ENCODE measurements at regions not wholly inside any gene's neighbourhood (a gene's known extent, or its start where the extent isn't known, plus 50 kb on each side); places are given as distances from the start of the nearest gene placed in this dataset.
"Not testable (repeated sequence)": the region's sequence is repeated elsewhere in the genome, so short reads cannot be mapped to it uniquely, and the experiment has no call there.

DNA sequence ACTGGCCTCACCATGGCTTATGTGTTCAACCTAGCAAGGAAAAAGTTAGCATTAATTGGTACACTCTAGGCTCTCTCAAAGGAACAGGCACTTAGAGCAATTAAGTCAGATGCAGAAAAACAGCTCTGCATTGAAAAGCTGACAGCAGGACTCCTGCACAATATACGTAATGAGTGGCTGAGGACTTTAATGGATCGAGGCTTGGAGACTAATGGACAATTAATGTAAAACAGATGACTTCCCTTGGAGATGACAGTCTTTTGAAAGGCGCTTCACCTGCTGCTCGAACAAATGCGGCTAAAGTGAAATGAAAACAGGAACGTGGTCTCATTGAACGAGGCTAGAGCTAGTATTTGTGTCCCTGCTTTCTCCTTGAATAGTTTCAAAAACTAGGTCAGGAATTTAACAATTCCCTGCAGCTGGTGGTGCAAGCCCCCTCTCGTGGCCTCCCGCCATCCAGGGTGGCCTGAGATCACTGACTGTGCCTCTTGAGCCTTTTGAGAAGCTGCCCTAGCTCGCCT, 137.1 kb downstream of the ELOVL4 start:
- DNase-seq, result peak in 18 of 56 donors; percentile 2 to 56 (median 10)

DNA sequence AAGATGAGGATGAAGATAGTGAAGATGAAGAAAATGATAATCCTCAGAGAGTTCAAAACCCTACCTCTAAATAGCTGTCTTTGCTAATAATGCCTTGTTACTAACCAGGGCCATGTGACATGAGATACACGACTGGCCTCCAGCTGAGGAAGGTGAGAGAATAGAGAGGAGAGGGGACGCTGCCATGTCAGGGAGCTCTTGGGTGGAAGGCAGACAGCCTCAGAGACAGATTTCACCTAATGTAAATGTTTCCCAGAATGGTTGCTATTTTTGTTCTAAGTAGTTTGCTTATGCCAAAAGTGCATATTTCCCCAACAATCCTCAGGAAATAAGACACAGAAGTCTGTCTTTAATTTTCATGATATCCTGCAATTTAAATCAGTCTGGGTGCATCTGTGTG, 138.4 kb downstream of the ELOVL4 start:
- DNase-seq, result no peak

DNA sequence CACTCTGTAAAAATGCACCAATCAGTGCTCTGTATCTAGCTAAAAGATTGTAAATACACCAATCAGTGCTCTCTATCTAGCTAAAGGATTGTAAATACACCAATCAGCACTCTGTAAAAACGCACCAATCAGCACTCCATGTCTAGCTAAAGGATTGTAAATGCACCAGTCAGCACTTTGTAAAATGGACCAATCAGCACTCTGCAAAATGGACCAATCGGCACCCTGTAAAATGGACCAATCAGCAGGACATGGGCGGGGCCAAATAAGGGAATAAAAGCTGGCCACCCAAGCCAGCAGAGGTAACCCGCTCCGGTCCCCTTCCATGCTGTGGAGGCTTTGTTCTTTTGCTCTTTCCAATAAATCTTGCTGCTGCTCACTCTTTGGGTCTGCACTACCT, 140.7 kb downstream of the ELOVL4 start:
- DNase-seq, result not testable (repeated sequence)

DNA sequence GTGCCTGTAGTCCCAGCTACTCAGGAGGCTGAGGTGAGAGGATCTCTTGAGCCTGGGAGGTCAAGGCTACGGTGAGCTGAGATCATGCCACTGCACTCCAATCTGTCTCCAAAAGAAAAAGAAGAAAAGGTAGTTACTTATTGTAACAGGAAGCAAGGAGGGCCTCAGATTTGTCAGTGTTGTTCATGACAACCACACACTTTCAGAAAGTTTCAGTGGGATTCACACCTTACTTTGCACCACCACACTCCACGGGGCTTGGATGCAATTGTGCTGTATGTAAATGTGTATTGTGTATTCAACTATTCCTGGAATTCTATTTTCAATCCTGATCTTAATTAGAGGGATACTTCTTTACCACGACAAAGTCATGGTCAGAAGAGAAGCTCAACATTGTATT, 142.6 kb downstream of the ELOVL4 start:
- DNase-seq, result no peak

DNA sequence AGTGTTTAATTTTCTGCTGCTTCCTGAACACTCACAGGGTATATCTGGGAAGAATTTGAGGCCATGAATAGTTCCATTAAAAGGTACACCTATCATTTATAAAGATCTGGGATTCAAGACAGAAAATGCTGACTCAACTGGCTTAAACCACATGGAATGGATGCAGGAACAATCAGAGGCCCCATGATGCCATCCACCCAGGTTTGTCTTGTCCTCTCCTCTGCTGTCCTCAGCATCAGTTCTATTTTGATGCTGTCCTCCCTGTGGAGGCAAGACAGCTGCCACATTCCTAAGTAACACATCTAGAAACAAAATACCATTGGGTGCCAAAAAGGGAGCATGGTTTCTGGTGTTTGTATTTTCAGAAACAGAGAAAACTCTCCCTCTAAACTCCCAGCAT, 143.4 kb downstream of the ELOVL4 start:
- DNase-seq, result no peak

DNA sequence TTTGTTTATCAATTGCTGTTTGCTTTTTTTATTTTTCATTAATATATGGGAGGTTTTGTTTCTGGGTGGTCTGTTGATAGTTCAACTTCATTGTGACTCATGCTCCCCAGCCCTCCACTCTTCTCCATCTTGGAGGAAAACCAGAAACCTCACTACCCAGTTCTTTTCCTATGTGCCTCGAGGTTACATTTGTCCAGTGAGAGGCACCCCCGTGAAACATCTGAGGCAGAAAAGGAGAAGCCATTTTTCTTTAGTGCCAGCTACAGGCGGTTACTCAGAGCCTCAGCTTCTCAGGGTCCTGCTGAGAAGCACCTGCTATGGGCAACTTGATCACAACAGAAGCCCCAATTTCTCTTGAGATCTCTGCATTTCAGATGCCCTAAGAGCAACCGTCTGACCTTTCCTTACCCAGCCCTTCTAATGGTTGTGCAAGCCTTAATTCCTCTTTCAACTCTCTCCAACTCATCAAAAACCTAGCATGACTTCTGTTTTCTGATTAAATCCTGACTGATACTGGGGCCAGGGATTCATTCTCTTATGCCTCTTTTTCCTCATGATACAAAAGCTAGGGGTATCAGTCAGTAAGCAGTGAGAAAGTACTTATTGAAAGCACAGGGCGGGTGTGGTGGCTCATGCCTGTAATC, 144.6 kb downstream of the ELOVL4 start:
- no peak for DNase-seq

DNA sequence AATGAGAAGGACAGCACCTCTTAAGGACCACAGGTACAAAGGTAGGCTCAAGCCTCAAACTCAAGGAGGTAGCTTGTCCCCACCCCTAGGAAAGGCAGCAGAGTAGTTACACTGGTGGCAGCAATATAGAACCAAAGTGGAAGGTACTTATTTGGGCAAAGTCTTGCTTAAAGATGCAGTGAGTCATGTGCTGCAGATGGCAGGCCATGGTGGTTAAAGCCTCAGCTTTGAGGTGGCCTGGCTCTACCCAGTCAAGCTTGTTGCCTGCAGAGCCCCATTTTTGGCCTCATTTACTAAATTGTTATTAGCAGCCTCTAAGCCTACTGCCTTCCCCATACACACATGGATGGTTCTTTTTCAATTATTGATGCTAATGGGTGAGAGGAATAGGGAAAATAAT, 146.0 kb downstream of the ELOVL4 start:
- no peak for DNase-seq

DNA sequence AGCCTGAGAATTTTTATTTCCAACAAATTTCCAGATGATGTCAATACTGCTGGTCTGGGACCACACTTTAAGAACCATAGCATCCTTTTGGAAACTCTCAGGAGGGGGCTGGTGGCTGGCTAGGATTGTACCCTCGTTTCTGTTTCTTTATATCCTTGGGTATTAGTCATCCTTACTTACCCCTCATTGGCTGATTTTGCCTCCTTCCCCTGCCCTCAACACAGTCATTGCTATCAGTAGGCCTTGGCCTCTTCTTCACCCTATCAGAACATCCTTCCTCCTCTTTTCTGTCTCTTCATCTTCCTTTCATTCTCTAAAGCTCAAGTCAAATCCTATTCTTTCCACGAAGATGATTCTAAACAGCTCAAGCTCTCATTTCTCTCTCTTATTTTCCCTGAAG, 148.5 kb downstream of the ELOVL4 start:
- no peak for DNase-seq

DNA sequence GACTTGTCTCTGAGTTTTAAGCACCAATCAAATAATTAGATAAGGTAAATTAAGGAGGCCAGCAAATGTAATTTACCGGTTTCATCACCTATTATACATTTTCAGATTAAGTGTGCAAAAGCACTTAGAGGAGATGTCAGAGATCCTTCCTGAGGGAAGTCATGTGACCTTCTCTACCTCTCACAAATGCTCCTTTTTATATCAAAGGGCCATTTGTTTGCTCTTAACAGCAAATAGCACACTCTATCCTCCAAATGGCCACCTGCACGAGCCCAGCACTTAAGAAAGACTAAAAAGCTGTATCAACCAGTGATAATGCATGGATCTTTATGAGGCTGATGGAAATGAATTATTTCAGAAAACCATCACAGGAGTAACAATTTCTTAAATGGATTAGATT, 149.4 kb downstream of the ELOVL4 start:
- DNase-seq, result no peak

DNA sequence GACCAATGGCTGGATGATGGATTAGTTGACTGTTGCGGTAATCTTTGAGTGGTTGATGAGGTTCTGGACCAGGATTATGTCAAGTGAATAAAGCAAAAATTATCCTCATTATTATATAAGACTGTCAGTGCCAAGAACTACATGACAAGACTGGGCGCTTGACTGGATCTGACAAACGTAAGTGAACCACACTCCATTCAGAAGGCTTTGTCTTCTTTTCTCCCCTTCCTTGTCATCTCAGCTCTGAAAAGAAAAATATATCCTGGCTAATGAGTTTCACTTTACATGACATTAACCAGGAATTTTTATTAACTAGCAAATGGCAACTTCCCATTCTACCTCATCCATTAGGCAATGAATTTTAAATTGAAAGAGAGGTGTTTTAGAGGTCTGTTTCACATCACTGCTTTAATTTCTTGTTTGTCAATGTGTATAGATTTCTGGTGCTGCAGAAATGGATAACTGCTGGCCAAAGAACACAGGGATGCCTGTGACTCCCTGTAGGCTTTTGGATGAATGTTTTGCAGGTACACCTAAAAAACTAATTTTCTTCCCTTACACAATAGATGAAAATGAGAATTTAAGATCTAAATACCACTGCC, 150.1 kb downstream of the ELOVL4 start:
- DNase-seq, result no peak

DNA sequence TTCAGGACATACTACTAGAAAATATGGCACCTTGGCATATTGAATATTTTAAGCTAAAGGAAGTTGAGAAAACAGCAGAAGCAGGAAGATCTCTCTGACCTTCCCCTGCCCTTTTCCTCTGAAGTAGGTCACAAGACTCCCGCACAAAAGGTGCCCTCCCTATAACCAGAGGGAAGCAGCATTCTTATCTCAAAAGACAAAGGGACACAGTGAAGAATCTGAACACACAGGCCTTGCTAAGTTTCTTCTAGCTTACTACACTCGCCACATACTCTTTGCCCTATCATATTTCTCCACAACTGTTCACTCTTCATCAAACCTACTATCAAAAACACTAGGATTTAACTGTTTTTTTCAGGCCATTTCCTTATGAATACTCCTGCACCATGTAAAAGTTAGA, 151.2 kb downstream of the ELOVL4 start:
- DNase-seq, result no peak

DNA sequence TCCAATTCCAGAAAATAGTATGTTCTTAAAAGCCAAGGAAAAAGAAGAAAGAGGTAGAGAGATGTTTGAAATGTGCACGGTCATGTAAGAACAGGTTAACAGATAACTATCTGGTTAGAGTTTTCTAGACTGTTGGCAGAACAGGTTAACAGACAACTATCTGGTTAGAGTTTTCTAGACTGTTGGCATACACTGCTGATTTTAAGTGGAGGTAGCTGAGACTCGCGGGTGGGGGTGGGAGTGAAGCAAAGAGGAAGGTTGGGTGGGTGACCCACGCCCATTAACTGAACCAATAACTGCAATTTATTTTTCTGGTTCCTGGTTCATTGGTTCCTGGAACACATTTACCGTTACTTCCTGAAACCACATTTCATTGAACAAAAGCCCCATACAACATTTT, 157.5 kb downstream of the ELOVL4 start:
- no peak for DNase-seq

DNA sequence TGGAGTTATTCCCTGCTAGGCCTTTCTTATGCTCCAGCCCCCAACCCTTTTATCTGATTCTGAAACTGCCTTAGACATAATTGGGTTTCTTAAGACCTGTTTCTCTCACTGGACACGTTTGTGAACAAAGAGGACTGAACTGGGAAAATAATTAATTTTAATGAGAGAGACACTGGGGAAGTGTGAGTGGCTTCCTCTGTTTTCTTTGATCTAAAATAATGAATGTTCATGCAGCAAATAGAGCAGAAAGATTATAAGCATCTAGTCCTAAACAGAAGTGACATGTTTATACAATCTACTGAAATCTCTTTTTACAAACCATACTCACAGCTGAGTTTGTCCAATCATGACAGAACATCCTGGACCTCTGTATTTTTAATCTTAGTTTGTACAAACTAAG, 157.6 kb downstream of the SH3BGRL2 start:
- DNase-seq, result no peak

DNA sequence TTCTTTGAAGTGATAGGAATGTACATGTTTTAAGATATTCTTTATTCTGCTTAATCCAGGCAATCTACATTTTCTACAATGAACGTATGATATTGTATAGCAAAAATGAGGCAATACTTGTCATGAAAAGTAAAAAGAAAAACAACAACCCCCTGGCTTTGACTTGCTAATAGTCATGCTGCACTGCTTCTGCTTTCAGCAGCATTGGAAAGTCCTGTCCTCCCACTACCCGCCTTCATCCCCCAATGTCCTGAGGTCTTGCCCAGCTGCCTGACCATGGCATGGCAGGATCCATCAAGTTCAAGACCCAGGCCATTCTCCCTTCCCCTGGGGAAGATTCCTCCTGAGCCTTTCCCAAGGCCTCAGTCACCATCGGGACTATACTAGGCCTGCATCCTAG, 156.5 kb downstream of the SH3BGRL2 start:
- no peak for DNase-seq

DNA sequence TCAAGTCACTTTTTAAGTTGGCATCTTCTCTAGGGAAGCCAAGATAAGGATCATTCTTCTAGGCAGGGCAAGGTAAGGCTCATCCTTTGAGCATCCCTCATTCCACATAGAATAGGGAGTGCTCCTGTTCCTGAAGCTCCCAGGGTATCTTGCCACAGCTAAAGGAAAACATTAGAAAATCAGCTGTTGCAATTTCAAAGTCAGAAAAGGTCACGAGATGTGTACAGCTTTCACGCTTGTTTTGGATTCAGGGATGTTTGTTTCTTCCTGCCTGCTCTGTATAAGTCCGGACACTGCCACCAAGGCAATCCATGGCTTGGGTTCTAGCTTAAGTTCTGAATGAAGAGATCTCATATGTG, 153.2 kb downstream of the SH3BGRL2 start:
- no peak for DNase-seq

DNA sequence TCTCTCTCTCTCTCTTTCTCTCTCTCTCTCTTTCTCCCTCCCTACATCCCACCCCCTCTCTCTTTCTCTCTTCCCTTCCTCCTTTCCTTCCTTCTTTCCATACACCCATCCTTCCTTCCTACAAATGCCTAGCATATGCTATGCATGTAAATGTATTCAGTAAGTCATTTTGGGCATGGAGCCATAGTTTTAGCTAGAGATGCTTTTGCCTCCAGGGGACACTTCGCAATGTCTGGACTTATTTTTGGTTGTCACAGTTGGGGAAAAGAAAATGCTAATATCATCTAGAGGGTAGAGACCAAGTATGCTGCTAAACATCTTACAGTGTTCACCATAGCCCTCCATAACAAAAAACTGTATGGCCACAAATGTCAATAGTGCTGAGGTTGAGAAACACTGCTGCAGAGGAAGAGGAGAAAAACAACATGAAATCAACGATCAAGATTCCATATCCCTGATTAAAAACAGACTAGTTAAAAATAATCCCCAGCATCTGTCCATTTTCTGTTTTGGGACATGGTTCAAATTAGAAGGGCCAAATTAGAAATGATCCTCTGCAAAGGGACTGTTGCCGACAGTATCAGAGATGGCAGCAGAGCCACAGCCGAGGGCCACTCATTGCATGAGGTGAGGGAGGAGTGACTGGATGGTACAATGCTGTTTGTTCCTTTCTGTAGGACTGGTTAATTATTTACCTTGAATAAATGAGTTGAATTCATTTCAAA, 152.7 kb downstream of the SH3BGRL2 start:
- no peak for DNase-seq

DNA sequence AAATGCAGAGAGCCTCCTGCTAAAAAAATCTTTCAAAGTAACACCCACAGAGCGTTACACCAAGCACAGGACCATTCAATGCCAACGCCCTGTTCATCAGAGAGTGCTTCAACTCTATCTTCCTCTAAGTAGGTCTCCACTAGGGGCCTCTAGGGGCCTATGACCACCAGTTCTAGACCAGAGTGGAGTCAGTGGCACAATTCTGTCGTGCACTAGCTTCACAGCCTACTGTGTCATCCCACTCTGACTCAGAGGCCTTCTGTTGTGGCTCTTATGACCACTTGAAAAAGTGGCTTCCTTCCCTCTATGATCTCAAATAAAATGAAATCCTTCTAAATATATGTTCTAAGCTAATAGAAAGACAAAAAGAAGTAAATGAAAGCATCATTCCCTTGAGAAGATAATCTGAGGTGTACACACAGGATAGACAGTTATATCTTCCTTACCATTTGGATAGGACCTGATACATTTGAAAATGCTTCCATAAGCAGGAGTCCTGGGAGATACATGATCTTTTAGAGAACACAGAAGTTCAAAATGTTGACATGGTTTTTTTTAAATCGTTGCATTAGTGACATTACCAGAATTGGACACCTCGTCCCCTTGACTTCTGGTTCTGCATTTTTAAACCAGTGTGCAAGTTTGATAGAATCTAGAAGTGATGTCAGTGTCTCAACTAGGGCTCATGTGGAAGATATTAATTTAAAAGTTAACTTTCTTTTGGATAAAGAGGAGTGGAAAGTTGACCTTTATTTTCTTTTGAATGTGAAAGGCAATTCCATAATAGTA, 151.9 kb downstream of the SH3BGRL2 start:
- DNase-seq, result no peak

DNA sequence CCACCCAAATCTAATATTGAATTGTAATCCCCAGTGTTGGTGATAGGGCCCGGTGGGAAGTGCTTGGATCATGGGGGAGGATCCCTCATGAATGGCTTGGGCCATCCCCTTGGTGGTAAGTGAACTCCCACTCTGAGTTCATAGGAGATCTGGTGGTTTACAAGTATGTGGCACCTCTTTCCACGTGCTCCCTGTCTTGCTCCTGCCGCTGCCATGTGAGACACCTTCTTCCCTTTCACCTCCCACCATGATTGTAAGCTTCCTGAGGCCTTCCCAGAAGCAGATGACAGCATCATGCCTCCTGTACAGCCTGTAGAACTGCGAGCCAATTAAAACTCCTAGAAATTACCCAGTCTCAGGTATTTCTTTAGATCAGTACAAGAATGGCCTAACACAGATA, 150.8 kb downstream of the SH3BGRL2 start:
- no peak for DNase-seq

DNA sequence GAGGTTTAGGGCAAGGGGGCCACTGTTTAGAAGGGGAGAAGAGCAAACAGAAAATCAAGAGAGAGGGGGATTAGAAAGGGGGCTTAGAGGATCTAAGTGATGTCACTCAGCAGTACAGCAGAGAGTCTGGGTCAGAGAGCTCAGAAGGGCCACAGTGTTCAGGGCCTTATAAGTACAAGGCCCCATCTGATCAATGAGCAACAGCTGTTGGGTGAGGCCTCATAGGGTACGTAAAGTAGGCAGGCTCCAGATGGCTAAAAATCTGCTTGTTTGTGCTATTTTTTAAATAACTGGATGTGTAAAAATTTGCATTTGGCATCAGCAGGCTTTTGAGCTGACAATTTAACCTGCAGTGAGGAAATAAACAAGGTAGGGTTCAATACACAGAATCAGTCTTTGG, 149.8 kb downstream of the SH3BGRL2 start:
- no peak for DNase-seq

DNA sequence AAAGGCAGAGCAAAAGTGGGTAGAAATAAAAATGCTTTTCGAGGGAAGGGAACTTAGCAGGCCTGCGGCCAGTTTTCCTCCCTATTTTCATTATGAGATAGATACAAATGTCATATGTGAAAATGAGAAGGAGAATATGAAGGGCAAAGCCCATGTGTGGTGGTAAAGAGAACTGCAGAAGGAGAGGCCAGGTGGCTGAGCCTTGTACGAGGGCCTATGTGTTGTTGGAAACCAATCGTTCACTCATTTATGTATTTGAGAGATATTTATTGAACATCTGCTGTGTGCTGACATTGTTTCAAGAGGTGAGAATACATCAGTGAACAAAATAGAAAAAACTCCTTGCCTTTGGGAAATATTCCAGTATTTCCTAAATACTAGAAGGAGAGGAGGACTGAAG, 147.7 kb downstream of the SH3BGRL2 start:
- DNase-seq, result no peak

DNA sequence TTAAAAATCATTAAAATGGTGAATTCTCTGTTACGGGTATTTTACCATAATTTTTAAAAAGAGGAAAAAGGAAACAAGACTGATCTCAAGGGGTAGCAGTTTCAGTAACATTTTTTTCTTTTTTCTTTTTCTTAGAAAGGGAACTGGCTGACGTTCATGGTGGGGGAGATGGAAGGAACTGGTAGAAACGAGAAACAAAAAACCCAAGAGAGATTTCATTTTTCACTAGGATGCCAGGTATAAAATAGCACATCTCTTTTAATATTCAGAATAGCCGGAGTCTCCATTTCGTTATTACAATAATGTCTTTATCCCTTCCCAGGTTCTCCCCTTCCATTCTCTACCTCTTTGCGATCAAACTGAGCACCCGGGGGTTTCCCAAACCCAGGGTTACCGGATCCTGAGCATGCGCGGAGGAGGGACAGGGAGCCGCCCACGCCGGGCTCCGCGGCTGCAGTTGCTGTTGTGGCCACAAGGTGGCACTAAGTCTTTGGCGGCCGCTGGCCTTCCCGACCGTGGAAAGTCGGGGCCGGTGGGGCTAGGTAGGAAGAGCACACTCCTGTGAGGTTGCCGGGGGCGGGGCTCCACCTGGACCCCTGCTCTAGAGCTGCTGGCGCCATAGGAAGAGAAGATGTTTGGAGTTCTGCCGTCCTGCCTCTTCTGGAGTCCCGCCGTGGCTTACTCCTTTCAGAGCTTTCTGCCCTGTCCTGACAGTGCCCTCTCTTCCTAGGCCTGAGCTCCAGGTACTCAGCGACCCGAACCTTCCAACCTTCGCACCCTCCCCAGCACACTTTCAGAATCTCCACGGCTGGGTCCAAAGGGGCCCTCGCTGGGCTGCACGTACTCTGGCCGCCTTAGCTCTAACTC, 146.8 kb downstream of the SH3BGRL2 start:
- peak in 53 of 56 donors; percentile 8 to 82 (median 57) for DNase-seq
